GM21717 (cell line): ENCODE measurements at regions not wholly inside any gene's neighbourhood (a gene's known extent, or its start where the extent isn't known, plus 50 kb on each side); places are given as distances from the start of the nearest gene placed in this dataset.

Source experiments
- ATAC-seq: cut with Tn5 transposase; IDR thresholded peaks from one replicate; pipeline ENCODE4 v1.9.1; 2021; ENCODE audit warnings: mild to moderate bottlenecking, moderate library complexity; ENCODE audit not compliant: unreplicated experiment

DNA sequence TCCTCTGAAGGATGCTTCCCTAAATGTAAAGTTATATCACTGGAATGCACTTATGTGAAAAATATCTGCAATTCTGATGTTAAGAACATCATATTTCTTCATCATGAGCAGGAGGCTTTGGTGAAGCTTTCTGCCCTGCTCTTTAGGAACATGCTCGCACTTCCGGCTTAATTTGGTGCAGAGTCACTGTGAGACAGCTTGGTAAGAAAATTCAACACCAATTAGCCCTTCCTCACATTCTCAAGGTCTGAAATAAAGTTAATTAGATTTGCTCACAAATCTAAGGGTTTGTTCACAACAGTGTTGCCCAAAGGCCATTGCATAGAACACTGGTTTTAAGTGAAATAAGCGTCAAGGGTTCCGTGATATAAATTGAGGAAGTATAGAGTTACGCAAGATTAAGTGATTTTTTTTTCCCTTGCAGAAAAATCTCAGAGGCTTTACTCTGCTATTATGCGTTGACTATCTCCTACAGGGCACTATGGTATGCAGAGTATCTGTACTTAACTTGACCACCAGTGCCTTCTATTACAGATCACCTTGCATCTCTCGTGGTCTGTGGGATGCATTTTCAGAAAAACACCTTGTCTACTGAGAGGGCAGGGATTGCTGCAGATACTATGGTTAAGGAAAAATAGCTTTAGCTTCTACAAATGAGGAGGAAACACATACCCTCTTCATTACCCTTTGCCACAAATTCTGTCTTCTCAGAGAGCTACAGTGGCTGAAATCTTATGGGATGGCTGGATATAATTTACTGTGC, 953.9 kb downstream of the TYW1 start:
- no peak for ATAC-seq

DNA sequence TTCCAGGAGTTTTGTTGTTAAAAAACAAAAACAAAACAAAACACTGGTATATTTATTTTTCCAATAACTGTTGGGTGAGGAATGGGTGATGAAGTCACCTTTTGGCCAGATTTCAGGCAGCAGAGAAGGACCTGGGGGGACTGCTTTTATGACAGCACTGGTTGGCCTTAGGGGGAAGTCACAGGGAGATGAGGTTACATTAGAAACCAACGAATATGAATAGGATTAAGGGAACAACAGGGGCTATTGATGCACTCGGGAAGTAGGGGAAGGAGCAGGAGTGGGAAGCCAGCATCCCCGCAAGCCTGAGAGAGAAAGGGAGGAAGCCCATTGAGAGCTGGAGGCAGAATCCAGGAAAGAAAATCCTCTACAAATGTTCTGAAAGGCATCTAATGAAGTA, 958.4 kb downstream of the TYW1 start:
- no peak for ATAC-seq

DNA sequence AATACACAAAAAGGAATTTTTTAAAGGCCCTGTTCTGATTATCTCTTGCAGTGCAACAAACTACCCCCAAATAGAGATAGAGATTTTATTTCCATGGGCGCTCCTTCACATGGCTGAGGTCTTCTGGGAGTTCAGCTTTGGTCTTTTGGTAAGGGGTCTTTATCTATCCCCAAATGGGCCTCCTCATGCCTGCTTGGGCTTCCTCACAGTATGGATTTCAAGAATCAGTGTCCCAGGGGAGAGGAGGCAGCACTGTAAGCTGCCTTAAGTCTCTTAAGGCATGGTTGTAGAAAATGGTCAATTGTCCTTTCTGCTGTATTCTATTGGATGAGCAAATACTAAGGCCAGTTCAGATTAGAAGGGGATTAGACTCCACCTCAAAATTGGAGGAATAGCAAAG, 966.2 kb downstream of the TYW1 start:
- no peak for ATAC-seq

DNA sequence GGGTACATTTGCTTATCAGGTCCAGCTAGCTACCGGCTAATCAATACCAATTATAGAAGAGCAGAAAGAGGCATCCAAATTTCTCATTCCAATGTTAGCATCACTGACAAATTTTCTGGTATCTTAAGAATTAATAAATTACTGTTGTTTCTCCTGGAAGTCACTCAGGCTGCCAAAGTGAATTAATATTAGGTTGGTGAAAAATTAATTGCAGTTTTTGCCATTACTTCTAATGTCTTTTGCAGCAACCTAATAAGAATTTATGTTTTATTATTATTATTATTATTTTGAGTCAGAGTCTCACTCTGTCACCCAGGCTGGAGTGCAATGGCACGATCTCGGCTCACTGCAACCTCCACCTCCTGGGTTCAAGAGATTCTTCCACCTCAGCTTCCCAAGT, 979.9 kb downstream of the TYW1 start:
- ATAC-seq = no peak

DNA sequence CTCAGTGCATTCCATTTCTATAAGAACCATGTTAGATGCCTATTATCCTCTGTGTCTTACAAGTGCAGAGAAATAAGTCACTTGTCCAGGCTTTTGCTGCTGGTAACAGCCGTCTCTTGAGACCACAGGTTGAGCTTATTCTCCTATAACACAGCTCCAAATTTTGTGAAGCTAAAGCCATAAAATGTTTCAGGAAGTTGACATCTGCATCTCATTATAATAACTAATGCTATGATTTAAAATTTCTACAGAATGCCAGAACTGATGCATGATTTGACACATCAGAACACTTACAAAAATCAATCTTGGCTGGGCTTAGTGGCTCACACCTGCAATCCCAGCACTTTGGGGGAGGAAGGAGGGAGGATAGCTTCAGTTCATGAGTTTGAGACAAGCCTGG, 986.9 kb downstream of the TYW1 start:
- ATAC-seq = no peak

DNA sequence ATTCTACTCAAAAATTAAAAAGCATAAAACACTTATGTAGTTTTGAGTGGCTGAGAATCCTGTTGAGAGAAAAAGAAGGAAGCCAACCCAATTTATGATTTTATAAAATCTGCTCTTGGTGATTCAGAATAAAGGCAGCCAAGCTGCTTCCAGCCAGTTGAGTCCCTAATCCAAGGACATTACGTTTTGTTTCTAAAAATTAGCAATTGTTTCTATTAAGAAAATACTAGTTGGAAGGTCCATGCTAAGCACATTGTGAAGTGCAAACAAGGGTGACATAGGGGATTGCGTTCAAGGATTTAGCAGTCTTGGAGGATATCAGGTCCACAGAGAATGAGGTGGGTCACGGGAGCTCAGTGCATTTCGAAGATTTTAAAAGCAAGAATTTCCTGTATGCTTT, 987.7 kb downstream of the TYW1 start:
- ATAC-seq = no peak

DNA sequence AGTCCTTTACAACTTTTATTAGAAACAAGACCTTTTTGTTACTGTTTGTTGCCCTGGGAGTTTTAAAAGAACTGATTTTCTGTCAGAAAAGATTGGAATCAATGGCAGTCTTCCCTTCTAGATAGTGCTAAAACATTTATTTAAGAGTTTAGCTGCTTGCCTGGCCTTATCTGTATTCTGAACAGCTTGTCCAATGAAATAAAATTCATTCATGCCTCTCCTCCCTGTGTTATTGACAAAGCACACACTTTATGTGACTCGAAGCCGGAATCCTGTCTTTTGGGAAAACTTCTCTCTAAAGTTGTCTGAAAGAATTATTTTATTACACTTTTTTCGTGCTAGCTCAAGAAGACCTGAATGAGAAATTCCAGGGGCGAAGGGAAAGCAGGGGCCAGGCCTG, 992.5 kb downstream of the TYW1 start:
- no peak for ATAC-seq

DNA sequence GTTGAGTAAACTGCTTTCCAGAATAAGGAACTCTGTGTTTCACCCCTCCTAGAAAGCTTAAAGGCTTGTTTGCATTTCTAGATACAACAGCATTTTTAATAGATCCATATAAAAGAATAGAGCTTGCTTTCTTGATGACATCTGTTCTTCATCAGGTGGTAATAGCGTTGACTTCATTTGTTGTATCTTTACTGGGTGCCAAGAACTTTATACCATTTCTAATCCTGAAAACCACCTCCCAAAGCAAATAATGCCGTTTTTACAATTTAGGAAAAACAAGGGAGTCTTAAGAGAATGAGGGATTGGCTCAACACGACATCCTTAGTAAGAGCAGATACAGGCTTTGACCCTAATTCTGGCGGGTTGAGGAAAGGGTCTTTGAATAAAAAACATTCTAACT, 993.4 kb downstream of the TYW1 start:
- no peak for ATAC-seq

DNA sequence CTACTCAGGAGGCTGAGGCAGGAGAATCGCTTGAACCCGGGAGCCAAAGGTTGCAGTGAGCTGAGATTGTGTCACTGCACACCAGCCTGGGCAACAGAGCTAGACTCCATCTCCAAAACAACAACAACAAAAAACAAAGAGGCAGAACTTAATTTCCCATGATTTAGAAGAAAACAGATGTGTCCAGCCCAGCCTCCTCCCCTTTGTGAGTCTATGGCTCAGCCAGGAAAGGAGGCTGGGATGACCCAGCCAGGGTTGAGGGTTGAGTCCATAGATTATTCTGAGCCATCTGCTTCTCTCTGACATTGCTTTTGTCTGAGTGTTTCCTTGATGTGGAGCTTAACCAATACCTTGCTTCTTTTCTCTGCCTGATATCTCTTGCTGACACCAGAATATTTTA, 994.1 kb downstream of the TYW1 start:
- ATAC-seq = no peak

DNA sequence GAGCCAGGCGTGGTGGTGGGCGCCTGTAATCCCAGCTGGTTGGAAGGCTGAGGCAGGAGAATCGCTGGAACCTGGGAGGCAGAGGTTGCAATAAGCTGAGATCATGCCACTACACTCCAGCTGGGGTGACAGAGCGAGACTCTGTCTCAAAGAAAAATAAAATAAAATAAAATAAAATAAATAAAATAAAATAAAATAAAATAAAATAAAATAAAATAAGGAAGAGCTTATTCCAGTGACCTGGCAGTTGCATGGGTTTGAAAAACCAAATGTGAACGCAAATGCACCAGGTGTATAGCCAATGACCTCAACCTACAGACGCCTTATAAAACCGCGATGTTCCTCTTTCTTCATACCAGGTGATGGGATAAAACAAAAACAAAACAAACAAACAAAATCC, 995.7 kb downstream of the TYW1 start:
- no peak for ATAC-seq

DNA sequence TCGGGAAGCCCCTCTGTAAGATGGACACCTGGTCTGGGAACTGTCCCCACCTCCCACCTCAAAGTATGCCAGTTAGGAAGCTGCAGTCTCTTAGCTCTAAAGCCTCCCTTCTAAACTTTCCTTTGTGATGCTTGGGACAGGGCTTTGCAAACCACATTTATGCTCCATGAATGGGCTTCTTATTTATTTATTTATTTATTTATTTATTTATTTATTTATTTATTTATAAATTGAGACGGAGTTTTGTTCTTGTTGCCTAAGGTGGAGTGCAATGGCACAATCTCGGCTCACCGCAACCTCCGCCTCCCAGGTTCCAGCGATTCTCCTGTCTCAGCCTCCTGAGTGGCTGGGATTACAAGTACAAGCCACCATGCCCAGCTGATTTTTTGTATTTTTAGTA, 1009.4 kb downstream of the TYW1 start:
- ATAC-seq = no peak

DNA sequence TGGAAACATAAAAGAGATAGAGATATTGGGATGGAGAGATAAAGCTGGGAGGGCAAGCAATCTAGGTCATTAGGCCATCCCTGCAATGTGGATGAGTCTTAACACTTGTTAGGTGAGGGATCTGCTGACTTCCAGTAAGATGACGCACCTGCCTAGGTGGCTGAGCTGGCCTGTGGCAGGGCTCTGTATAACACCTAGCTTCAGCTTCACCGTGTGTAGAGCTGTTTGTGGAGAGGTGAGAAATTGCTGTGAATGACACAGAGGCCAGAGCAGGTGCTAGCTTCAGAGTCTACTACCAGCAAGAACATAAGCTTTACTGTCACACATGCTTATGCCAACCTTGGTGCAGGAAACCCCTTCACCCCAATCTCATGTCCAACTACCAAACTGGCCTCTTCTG, 1010.0 kb downstream of the TYW1 start:
- ATAC-seq = no peak

DNA sequence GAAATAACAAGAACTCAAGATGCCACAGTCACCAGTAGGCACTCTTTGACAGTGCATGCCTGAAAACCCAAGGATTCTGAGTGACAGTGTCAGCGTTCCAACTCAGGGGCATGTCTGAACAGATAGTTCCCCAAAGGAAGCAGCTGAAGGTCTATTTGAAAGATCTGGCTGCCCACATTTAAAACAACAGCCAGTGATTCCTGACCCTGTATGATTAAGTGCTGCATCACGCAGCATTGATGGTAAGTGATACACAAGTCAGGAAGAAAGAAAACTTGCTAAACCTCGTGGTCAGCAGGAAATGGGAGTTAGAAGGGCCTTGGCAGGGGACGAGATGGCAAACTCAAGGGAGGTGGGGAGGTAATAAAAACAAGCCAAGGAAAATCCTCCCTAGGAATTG, 1013.1 kb downstream of the TYW1 start:
- ATAC-seq = no peak

DNA sequence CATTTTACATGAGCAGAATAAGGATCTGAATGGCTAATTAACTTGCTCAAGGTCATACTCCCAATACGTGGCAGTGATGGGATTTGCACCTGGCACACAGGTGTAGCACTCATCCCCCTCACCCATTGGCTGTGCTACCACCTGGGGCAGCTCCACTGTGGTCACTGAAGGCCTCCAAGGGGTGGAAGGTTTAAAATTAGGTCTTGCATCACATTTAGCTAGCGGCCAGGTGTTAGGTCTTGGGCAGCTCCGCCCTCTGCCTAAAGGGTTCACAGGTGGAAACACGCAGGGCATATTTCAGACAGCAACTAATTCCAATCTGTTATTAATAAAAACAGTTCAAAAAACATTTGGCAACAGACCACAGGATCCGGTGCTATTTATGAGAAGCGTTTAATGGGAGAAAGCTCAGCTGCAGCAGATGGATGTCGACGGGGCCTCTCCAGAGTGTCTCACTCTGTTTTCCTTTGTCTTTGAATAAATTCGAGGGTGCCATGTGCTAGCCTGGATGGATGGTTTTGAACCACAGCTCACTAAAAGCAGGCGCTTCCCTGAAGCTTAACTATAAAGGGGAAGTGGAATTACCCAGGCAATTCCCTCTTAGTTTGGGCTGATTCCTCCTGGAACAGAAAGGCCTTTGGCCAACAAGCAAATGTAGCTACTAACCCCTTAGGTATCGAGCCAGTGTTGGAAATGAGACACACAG, 1017.6 kb downstream of the TYW1 start:
- no peak for ATAC-seq

DNA sequence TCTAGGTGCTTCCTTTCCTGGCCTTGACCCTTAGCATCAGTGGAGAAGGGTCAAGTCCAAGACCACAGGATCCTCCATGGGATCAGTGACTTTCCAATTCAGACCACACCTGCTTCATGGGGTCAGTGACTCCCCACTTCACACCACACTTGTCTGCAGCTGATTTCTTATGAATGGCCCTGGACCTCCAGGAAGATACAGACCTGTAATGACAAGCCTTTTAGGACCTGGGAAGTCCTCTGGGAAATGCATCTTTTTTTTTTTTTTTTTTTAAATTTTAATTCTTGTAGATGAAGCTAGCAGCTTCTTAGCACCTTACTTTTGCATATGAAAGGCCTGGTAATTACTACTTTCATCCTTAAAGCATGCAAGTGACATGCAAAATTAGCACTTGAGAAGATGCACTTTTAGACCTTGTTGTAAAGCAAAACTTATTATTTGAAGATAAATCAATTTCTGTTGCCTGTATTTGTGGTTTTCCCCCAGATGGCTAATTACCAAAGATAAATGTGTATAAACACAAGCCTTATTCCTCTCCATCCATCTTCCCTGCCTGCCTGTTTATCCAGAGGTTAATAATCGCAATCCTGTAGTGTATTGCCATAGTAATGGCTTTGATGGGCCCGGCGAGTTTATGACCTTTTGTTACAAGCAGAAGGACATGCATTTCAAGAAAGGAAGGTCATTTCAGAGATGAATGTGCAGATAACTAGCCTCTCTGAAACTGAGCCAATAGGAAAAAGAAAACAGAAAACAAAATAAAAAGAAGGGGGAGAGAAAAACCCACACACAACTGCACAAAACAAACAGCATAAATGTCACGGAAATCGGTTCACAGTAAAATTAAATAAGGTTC, 1018.7 kb downstream of the TYW1 start:
- ATAC-seq = no peak

DNA sequence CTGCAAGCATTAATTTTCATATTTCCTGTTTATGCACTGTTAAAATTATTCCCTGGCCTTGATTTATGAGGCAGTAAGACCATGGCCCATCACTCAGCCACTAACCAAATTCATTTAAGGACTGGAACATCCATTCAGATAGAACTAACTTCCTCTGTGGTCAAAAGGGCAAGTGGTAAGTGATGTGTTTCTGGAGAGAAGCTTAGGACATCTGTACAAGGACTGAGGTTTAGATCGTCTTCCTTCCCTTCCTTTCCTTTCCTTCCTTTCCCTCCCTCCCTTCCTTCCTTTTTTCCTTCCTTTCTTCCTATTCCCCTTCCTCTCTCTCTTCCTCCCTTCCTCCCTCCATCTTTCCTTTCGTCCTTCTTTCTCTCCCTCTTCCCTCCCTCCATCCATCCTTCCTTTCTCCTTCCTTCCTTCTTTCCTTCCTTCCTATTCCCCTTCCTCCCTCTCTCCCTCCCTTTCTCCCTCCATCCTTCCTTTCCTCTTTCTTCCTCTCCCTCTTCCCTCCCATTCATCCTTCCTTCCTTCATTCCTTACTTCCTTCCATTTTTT, 1019.4 kb downstream of the TYW1 start:
- ATAC-seq = no peak

DNA sequence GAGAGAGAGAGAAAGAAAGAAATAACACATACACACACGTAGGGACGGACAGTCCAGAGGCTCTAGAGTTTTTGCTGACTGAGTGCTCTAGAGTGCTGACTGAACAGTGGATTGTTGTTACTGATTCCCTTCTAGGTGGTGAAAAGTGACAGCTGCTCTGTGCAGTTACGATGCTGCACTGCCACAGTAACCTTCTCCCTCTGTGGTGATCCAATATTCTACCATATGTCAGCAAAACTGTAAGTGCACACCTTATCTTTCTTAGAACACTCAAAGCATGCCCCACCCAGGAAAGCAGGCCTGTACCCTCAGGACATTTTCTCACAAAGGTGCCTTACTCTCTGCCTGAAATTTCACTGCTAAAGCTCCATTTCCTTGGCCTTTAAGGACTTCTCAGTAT, 1023.5 kb downstream of the TYW1 start:
- no peak for ATAC-seq

DNA sequence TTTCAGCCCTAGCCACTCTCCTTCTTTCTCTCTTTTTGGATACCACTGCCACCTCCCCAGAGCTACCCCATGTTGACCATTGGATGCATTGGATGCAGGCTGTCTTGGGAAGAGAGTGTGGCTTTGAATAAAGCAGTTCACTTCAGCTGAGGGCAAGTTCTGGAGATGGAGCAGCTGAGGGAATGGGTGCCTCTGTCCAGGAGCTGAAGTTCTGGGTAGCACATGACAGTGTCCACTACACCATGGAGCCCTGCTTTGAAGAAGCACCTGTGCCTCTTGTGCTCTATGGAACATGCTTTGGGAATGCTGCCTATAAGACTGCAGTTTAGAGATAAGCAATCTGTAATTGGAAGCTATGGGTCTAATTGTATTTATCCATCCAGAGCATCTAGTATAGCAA, 1028.7 kb downstream of the TYW1 start:
- no peak for ATAC-seq

DNA sequence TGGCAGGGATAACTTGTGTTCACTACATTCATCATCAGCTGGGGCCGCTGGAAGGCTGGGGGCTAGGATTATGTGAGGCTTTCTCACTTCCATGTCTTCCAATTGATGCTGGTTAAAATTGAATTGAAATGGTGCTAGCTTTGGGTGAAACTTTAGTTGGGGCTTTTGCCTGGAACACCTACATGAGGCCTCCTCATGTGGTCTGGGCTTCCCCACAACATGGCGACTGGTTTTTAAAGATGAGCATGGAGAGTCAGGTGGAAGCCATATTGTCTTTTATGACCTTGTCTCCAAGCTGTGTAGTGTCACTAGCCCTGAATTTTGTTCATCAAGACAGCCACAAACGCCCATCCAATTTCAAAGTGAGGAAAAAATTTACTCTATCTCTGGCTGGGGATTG, 1033.9 kb downstream of the TYW1 start:
- ATAC-seq = no peak

DNA sequence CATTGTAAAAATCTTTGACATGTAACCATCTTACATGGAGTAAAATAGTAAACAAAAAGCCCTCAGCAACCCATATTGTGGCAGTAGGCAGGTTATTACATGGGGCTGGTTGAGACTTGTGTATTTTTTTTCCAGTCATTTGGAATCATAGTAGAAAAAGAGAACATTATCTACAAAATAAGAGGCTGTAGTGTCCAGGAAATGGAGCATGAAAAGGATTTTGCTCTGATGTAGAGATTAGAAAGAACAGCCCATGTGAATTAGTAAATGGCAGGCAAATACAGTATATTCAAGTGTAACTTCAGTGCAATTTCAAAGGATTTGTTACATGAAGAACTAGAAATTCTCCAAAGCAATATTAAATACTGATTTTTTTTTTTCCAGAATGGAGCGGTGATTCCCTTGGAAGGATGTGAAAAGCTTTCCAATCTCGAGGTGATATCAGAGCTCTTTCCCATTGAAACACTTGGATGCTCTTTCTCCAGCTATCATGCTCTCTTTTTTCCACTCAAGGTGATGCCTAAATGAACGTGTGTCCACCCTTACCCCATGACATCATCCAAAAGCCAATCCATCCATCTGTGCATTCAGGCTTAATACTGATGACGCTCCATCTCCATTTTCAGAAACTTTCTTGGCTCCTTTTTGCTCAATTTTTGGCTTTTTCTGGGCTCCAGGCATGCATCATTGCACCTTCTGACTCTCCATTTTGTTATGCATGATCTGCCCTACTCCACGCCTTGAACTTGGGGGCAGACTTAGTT, 1034.7 kb downstream of the TYW1 start:
- no peak for ATAC-seq
